ENCODE measurements at regions not wholly inside any gene's neighbourhood (a gene's known extent, or its start where the extent isn't known, plus 50 kb on each side); places are given as distances from the start of the nearest gene placed in this dataset.
"Not testable (repeated sequence)": the region's sequence is repeated elsewhere in the genome, so short reads cannot be mapped to it uniquely, and the experiment has no call there.

DNA sequence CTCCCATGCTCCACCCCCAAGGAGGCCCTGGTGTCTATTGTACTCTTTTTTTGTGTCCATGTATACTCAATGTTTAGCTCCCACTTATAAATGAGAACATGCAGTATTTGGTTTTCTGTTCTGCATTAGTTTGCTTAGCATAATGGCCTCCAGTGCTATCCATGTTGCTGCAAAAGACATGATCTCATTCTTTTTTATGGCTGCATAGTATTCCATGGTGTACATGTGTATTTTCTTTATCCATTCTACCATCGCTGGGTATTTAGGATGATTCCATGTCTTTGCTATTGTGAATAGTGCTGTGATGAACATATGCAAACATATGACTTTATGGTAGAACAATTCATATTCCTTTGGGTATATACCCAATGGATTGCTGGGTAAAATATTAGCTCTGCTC lies 138.1 kb upstream of the STK26 start:
- DNase-seq (ENCODE audit: low spot score), result not testable (repeated sequence)

- not testable (repeated sequence) for DNase-seq (ENCODE audit: low spot score)
Measured at GRCh38 chrX:131893857-131894256, 129.2 kb upstream of the STK26 start.

DNA sequence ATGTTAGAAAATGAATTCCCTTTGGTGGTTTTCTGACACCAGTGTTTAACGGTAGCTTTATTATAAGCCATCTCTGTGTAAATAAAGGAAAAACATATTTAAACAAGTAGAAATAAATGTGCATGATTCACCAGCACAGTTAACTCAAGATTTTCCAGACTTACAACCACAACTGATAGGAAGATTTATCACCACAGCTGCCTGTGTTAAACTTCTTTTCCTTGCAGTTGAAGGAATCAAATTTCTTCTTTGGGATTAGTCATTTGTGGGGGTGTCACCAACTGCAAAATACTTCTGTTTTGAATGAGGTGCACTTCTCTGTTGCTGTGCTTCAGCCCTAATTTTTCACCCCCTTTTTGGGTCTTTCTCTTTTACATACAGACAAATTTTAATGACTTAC lies 128.1 kb upstream of the STK26 start:
- peak; percentile 26 for DNase-seq (ENCODE audit: low spot score)

DNA sequence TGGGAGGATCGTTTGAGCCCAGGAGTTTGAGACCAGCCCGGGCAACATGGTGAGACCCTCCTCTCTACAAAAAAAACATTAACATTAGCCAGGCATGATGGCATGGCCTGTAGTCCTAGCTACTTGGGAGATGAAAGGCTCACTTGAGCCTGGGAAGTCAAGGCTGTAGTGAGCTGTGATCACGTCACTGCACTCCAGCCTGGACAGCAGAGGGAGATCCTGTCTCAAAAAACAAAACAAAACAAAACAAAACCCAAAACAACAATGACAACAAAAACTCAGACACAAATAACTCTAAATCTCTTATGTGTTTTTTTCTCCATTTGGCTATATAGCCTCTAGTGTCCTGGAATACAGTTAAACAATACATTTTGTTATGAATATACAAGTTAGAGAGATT lies 127.3 kb upstream of the STK26 start:
- DNase-seq (ENCODE audit: low spot score), result no peak

DNA sequence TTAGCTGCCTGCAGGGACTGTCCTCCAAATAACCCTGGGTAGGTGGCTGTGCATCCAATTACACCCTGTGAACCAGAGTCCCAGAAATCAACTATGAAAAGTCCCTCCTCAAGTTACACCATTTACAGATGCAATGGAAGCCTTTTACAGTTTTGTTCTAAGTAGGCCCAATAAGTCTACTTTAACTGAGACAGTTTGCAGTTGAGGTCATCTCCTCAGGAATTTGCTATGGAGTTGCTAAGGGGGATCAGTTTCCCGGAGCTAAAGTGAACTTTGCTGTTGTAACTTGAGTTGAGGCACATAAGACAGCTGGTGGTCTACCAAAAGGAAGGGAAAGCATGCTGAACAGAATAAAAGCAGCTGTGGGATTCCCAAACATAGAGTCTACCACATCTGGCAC lies 121.6 kb upstream of the STK26 start:
- no peak for DNase-seq (ENCODE audit: low spot score)

DNA sequence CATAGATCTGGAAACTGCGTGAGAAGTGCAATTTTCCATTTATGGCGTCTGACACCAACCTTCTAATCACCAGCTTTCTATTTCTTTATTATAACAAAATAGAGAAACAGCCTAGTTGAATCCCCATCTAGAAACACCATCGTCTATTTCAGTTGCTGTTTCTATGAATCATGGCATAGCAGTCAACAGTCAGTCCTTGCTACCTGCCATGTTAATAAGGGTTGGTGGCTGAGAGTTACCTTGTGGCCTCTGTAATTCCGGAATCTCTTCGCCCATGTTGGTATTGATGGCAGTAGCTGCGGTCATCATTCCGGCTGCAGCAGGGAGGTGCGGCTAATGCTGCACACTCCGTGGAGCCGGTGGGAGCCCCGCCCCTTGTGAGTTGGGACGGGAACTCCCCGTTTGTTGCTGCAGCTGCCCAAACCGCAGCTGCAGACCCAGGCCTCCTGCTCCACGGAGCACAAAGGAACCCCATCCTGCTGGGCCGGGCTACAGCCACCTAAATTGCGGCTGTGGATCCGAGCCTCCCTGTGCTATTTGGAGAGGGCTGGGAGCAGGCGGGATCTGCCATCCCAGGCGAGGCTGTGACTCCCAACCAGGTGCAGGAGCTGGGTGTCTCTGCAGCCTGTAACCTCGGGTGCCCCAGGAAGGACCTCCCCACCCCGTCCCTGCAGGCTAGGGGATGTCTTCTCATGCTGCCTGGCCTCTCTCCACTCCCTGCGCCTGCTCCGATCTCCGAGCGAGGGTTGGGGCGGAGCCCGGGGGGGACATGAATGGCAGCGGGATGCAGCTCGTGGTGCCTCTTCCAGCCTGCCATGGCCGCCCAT lies 115.4 kb upstream of the STK26 start:
- no peak for DNase-seq (ENCODE audit: low spot score)

GRCh38 chrX:131910586-131910985 lies 112.5 kb upstream of the STK26 start:
- no peak for DNase-seq (ENCODE audit: low spot score)

- DNase-seq (ENCODE audit: low spot score), result no peak
Measured at GRCh38 chrX:131915488-131915887, 107.6 kb upstream of the STK26 start.

- no peak for DNase-seq (ENCODE audit: low spot score)
Measured at GRCh38 chrX:131917588-131917987, 105.5 kb upstream of the STK26 start.

DNA sequence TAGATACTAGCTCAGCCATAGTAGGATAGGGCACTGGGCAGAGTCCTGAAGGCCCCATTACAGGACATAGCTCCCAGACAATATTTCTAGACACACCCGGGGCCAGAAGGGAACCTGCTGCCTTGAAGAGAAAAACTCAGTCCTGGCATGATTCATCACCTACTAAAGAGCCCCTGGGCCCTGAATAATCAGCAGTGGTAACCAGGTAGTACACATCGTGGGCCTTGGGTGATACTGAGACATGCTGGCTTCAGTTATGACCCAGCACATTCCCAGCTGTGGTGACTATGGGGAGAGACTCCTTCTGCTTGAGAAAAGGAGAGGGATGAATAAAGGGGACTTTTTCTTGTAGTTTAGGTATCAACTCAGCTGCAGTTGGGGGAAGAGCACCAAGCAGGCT lies 104.3 kb upstream of the STK26 start:
- no peak for DNase-seq (ENCODE audit: low spot score)

GRCh38 chrX:131923614-131924250 lies 99.4 kb upstream of the STK26 start:
- DNase-seq (ENCODE audit: low spot score), result no peak

DNA sequence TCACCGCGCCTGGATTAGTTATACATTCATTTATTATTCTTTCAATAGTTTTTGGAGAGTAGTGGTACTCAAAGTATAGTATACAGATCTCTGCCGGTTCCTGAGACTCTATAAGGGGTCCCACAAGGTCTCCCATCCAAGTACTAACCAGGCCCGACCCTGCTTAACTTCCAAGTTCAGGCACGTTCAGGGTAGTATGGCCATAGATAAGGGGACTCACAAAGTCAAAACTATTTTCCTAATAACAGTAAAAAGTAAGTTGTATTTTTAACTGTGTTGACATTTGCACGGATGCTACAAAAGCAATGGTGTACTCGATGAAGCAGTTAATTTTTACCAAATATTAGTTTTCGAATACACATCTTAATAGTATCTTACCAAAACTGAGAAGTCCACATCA lies 84.4 kb upstream of the STK26 start:
- no peak for DNase-seq (ENCODE audit: low spot score)

GRCh38 chrX:131942034-131942433 lies 81.1 kb upstream of the STK26 start:
- DNase-seq (ENCODE audit: low spot score), result no peak

DNA sequence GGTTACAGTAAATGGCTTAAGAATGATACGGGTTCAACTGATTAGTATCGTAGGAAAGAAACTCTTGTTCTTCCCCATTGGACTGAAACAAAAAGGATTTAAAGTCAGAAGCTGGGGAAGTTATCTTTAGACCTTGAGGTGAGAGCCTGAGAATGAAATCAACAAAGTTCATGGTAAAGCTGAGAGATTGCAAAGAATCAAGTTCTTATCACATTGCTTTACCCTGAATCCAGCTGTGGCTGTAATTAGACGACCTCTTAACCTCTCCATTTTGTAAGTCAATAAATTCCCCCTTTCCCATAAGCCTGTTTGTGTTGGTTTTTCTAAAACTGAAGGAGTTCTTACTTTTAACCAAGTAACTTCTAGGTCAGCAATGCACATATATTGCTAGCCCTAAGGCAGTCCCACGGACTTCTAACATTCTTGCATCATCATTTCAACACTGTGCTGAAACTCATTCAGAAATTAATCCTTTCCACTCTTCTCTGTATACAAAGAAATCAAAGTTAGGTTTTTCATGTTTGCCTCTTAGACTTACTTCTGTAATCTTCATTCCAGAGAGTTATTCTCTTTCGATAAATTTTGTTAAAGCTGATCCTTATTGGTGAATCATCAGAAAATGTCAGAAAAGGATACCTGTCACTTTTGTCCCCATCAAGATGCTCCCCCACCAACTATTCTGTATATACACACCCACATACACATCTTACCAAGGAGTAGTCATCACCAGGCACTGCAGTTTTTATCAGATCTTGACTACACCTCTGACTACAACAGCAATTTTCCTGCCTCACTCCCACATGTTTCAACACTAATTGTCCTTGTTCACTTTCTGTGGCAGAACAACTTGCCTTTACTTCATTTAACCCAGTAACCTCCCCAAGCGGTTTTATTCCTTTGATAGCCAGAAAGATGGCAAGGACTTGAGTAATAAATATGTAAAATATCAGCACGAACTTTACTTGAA lies 77.9 kb upstream of the STK26 start:
- DNase-seq (ENCODE audit: low spot score), result no peak

DNA sequence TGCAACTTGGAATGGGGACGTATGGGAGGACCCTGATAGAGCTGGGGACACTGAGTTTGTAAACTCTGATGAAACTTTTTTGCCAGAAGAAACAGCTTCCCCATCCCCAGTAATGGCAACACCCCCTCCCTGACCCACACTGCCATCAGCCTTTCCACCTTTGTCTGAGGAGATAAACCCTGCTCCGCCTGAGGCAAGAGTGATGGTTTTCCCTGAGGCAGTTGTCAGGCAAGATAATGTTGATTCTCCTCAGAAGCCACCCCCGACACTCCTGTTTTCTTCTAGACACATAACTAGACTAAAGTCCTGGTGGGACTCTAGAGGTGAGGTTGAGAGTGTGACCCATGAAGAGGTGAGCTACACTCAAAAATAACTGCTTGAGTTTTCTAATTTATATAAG lies 71.9 kb upstream of the STK26 start:
- no peak for DNase-seq (ENCODE audit: low spot score)

- no peak for DNase-seq (ENCODE audit: low spot score)
Measured at GRCh38 chrX:131955099-131955777, 67.9 kb upstream of the STK26 start.

DNA sequence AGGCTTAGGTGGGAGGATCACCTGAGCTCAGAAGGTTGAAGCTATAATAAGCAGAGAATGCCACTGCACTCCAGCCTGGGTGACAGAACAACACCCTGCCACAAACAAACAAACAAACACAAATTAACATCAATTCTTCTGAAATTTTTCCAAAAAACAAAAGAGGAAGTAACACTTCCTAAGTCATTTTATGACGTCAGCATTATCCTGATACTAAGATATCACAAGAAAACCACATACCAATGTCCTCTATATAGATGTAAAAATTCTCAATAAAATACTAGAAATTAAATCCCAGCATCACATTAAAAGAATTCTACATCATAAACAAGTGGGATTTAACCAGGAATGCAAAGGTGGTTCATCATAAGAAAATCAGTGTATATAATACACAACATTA lies 64.4 kb upstream of the STK26 start:
- no peak for DNase-seq (ENCODE audit: low spot score)

DNA sequence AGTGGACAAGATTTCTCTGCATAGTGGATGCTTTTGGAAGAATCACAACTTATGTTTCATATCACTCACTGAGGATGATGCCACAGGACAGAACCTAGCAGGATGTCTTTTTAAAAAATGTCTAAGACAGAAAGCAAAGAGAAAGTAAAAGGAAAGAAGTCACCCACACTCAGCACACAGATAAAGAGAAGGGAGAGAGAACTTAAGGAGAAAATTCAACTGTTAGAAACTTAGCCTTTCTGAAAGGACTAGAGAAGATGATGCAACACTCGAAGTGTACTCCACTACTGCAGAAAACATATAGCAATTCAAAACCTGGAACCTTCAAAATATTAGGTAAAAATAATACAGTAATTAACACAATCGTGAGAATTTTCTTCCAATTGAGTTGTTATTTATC lies 52.8 kb upstream of the STK26 start:
- no peak for DNase-seq (ENCODE audit: low spot score)

Data from umbilical cord (tissue), 1 donor.